Middle frontal gyrus (tissue), 1 donor: ENCODE measurements at regions not wholly inside any gene's neighbourhood (a gene's known extent, or its start where the extent isn't known, plus 50 kb on each side); places are given as distances from the start of the nearest gene placed in this dataset.

ENCODE experiments used
- DNase-seq: peaks from one replicate; pipeline ENCODE4 v3.0.0-alpha.2; 2015; ENCODE audit warnings: low spot score; ENCODE audit errors: extremely low spot score

DNA sequence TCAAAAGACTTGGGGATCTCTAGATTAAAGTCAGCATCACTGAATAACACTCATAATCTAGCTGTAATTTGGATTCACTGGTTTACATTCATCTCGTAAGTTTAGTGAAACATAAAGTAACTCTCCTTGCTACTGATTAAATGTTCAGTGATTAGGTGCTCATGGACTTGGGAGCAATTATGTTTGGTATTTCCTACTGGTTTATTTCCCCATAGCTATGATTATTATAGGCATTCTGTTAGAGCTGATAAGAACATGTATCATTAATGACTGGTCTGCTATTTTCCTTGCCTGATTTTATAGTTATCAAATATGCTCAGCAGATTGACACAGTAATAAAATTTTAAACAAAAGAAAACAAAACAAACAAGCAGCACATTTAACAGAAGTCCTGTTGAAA lies 334.7 kb upstream of the SLC8A1 start:
- DNase-seq, result no peak

DNA sequence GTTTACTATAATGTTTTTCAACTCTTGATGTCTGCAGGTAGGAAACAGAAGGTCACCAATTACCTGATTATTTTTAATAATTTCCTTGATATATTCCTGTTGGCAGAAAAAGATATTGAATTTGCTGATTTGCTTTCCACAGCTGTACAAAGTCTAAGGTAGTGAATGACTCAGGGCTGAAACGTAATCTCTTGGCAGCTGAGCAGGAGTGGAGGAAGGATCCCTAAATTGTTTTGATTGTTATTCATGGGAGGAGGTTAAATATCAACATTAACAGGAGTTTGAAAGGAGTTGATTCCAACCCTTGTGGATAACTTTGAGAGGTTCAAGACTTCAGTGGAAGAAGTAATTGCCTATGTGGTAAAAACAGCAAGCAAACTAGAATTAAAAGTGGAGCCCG lies 345.2 kb upstream of the SLC8A1 start:
- no peak for DNase-seq

DNA sequence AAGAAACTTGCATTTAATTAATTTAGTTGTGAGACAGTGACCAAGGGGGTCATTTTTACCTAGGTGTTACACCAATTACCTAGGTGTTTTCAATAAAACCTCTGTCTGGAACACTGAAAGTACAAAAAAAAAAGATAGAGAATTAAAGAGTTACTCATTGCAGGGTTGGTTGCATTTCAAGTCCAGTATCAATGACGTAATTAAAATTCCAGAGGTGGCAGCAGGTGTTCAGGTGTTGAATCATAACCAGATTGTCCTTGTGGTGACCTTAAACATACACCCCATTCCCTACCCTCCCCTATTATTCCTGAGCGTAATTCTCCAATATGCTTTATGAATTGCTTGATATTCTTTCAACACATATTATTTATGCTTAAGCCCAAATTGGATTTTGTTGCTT lies 352.0 kb upstream of the SLC8A1 start:
- DNase-seq, result no peak

DNA sequence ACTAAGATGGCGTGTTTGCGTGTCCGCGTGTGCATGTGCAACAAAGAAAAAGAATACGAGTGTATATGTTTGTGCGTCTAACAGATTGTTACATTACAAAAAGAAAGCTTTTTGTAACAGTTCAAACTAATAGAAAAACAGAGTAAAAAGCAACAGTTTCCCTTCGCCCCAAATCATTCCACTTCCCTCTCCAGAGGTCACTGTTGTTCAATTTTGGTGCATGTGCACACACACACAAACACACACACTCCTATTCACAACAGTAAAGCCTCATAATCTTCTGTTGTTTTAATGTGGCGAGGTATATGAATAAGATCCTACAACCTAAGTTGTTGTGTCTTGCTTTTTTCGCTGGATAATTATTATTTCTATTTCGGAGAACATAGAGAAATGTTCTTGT lies 357.3 kb upstream of the SLC8A1 start:
- DNase-seq, result no peak

DNA sequence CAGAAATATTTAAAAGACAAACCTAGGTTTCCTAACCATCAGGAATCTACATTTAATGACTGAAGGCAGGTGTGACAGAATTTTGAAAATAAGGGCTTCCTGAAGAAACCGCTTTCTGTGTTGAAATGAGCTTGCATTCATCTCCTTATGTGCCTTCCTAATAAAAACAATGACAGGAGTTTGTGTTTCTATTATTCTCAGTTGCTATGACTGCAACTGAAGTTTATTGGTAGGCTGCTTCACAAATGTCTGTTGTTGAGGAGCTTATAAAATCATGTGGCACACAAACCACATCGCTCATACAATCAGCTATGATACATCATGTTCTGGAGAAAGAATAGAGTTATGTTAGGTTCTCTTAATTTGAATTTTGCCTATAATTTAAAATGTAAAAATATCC lies 362.7 kb upstream of the SLC8A1 start:
- DNase-seq, result no peak

DNA sequence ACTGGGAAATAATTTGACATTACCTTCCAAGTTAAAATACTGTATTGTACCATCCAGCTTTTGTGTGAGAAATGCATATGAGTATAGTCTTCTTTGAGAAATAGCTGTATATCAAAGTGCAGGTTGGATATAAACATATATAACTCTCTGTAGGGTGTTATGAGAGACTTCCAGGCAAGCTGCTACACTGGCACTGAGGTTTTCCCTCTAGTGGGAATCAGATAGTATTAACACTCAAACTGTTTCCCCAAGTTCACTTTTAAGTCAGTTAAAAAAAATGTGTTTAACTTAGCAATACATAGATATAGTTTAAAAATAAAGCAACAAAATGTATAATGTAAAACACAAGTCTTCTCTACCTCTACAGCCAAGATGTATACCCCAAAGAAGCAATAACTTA lies 368.4 kb upstream of the SLC8A1 start:
- no peak for DNase-seq

DNA sequence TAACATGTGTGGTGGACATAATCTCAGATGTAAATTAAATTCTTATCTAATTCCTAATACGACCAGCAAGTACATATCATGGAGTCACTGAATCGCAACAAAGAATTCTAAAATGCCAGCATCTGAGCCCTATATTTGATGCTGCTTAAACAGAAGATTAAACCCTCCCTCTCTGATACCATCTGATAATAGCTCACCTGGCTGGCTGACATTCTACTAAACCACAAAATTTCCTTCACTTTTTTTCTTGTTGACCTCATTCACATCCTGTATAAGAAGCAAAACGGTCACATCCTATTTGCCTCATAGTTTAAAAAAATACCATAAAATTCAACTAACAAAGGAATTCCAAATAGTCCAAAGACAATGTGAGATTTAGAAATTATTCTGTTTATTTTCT lies 371.6 kb upstream of the SLC8A1 start:
- no peak for DNase-seq

DNA sequence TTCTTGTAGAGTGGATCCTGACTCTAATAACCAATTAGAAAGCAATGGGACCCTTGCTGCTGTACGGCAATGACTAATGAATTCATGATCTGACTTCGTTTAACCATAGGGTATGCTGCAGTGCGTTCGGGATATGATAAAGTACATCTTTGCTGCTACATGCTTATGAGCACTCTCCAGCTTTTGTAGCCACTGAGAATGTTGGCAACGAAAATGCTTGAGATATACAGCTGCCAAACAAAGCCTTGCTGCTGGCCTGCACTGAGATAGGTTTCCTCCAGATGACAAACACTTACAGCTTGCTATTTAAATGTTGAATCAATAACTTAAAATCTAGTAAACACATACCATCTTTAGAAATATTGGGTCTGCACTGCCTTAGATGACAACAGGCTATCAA lies 372.4 kb upstream of the SLC8A1 start:
- DNase-seq, result no peak

DNA sequence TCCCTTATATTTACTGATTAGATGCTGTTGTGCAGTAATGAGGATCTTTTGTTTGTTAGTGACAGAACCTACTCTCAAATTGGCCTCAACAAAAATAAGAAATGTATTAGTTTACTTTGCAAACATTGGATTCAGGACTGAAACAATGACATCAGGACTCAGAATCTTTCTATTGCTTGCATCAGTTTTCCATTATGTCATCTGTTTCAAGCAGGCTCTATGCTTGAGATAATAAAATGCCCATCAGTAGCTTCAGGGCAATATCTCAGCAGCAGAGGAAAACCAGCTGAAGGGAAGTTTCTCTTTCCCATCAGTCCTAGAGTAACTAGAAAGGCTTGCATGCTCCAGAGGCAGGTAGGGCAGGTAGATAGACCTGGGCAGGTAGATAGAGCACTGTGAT lies 375.5 kb upstream of the SLC8A1 start:
- no peak for DNase-seq

DNA sequence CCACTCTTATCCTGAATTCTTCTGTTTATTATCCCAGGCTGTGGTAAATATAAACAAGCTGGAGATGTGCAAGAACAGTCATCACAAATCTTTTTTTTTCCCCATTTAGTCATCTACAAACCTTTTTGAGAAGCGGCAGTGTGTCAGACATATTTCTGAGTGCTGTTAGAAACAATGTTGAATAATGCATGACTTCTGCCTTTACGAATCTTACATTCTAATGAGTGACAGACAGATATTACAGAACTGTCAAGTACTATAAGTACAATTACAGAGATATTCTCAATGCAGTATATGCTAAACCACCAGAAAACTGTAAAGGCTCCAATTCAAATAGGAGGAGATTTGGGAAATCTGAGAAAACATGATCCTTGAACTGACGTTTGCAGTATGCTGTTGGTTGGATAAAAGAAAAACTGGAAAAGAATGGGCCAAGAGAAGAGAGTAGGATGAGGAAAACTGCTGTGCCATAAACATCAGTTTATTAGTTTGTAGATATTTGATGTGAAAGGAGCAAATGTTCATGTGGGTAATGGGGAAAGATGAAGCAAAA lies 379.5 kb upstream of the SLC8A1 start:
- DNase-seq, result no peak

DNA sequence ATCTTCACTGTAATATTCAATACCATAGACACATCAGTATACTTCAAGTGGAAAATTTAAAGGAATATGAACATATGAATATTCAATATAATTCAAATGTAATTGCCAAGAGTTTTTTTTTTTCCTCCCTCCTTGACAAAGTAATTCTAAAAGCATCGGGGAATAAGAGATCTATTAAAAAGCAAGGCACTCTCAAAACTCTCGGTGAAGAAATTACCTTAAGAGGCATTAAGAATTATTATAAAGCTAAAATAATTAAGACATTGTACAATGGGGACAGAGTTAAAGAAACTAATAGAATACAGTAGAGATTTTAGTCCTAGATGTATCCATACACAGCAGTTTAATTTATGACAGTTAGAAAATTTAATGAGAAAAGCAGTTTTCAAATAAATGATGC lies 390.0 kb upstream of the SLC8A1 start:
- no peak for DNase-seq

DNA sequence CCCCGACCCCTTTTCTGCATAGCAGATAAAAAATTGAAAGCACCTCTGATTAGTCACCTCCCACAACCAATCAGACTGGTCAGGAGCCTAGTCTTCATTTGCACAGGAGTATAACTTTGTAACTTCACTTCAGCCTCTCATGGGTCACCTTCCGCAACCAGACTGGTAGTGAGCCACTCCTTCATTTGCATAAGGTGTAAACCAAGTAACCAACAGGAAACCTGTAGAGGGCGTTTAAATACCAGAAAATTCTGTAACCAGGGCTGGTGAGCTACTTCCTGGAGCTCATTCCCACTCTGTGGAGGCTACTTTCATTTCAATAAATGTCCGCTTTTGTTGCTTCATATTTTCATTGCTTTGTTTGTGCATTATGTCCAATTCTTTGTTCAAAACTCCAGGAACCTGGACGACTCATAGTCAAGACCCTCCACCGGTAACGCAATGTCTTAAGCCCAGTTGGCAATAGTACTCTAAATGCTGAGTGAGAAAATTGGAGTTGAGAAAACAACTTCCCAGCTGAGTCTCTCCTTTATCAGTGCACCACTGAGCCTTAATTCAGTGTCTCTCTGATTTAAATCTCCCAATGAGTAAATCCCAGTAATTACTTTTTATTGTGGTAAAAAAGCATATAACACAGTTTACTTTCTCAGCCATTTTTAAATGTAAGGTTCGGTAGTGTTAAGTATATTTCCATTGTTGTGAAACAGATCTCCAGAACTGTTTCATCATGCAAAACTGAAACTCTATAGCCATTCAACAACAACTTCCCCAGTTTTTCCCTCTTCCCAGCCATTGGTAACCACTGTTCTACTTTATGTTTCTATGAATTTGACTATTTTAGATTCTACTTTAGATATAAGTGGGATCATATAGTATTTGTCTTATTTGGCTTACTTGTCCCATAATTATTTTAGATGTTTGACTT lies 392.7 kb upstream of the SLC8A1 start:
- DNase-seq, result no peak

DNA sequence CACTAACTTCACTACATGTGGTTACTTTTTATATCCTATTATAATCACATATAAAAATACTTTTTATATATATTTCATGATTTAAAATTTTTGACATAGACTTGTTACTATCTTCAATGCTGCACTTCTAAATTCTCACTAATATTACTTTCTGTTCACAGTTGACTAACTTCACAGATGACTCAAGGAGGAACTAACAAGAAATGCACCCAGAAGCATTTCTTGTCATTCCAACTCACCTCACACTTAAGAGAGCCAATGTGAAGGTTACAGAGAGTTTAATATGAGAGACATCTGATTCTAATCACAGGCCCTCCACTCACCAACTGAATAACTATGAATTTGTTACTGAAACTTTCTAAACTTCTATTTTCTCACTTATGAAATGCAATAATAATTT lies 399.8 kb upstream of the SLC8A1 start:
- no peak for DNase-seq

DNA sequence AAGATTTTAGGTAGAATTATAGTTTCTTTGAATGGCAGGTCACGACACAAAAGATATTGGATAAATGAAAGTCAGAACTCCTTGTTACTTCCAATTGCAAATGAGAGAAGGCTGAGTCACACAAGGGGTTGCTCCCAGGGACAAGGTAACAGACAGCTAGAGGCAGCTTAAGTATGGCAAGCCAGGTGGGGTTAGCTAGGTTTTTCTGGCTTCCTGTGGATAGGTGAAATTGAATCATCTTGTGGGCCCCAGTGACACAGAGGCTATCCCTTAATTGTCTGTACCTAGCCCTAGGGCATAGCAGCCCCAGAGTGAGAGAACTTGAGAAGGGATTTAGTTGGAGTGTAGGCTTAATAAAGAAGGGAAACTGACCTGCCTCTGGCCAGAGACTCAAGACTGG lies 407.7 kb upstream of the SLC8A1 start:
- DNase-seq, result no peak

DNA sequence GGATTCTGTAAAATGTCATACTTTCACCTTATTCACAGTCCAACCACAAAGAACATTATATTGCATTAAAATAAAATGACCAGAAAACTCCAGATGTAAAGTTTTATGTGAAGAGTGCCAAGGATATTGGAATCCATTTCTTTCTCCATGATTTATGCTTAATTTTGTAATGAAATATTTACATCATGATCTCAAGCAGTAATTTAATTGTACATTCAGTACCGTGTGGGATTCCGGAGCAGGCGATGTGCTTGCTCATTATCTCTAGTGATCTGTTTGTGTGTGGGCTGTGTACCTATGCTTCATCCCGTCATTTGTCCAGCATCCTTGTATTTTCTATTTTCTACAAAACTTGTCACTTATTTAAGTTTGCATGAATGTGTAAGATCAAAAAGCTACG lies 415.9 kb upstream of the SLC8A1 start:
- DNase-seq, result no peak

DNA sequence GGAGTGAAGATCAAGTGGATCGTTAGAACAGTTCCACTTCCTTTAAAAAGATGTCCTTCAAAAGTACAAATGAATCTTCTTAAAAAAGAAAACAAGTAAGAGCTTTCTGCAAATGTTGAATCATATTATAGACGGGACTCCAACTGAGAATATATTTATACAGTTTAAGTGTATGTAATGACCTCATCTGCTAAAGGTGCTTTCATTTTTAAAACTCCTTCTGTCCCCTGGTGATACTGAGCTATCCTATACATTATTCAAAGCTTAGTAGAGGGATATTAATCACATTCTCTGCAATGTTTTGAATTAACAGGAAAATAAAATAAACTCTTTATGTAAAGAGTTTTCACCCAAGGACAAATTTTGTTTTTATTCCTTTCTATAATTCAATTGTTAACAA lies 420.7 kb upstream of the SLC8A1 start:
- no peak for DNase-seq

DNA sequence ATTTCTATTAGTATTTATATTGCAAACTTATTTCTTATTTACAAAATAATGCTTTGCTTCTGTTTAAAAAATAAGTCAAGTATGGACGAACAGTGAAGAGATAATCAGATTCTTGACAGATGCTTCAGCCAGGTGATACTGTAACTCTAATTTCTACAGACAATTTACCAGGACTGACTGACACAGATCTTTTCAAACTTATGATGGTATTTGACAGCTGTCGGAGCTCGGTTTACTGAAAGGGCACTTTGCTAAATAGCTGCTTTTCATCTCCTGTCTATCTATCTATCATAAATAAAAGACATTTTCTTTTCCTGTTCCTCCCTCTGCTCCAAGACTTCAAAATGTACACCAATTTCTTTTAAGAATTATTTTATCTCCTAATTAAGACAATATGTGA lies 422.5 kb upstream of the SLC8A1 start:
- no peak for DNase-seq

DNA sequence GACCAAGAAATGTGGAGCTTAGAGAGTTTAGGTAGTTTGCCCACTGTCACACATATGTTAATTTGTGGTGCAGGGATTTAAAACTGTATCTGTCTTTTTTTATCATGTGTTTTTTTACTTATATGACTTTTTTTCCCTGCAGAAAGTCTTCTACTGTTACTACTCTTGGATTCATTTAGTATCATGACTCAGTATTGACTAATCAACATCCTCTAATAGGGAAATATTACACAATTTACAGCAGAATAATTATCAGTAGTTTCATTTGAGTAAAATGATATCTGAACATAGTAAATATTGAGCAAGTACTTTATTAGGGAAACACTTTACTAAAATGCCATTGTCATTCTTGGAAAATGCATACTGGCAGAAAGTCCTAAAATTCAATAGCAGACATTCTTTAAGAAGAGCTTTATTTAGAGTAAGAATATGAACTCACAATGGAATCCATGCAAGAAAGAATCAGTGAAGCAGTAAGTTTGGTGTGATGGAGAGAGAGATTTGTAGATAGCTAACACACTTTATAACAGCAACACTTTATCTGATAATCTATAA lies 425.9 kb upstream of the SLC8A1 start:
- no peak for DNase-seq

DNA sequence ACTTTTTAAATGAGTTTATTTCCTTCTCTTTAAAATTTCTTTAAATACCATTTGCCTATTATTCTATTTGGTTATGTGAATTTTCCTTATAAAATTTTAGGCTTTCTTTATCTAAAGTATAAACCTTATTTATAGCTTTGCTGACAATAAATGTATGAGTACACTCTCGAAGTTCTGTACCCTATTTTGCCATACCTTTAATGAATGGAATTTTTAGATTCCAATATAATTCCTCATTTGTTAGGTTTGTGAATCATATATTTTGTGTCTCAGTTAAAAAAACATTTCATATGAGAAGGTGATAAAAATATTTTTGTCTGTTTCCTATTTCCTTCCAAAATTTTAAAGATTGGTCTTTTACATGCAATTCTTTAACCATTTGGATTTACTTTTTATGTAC lies 427.4 kb upstream of the SLC8A1 start:
- no peak for DNase-seq

DNA sequence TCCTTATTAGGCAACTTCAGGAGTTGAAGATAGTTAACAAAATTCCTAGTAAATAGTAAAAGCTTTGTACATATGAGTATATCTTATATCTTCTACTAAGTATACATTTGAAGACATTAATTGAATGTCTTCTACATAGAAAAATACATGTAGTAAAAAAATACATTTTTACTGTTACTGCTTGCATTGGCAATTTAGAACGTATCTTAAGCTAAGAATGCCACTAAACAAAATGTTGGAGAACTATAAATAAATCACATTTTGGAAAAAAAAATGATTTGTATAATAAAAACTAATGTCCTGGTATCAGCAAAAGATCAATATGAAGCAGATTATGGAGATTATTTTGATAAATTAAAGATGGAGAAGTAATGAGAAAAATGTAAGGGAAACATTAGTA lies 434.2 kb upstream of the SLC8A1 start:
- no peak for DNase-seq

DNA sequence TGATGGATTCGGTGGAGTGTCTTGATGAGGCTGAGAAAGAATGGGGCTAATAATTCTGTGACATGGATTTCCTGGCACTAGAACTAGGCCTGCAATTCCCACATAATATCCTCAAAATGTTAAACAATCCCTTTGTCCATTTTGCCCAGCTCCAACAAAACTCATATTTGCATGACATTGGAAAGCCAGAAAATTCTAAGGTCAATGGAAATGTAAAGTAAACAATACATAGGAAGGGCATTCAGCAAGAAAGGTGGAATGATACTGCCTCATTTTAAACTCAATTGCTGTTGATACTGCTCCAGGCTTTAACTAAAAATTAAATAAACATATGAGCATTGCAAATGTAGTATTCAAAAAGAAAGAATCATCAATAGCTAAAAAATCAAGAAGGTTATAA lies 434.8 kb upstream of the SLC8A1 start:
- no peak for DNase-seq

DNA sequence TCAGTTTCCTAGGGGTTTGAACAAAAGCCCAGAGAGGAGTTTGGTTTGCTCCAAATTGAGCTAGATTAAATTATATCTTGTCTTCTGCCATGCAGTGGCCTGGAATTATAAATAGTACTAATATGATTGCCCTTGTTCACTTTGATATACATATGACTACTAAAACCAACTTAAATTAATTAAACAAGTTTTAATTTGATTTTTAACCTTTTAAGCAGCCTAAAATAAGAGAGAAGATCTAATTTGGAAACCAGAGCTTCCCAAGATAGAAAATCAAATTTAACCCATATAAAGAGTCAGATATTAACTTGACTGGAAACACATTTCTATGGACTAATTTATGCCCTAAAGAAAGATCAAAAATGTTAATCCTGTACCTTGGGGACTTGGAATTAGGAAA lies 444.5 kb upstream of the SLC8A1 start:
- no peak for DNase-seq

DNA sequence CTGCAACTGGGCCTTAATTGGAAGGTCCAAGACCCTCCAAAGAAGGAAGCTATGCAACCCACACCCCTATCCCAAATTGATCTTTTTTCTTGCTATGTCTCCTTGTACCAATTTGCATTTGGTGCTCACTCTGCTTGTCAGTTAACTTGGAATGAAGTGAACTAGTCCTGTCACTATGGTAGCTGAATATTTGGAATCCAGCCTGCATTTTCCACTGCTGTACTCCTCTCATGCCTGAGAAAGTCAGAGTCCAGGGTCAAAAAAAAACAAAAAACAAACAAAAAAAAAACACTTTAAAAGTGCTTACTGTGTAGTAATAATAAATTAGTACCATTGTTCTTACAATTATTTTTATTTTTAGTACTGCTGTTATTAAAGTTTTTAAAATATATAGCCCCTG lies 462.8 kb upstream of the SLC8A1 start:
- no peak for DNase-seq
